Glomerular visceral epithelial cell (primary cell): ENCODE measurements at regions not wholly inside any gene's neighbourhood (a gene's known extent, or its start where the extent isn't known, plus 50 kb on each side); places are given as distances from the start of the nearest gene placed in this dataset.
A peak's percentile ranks its signal among the peaks of the same experiment; 100 is the strongest.

Experiments
- DNase-seq: peaks from one replicate; pipeline ENCODE4 v3.0.0-alpha.2; 2016; ENCODE audit errors: extremely low spot score

DNA sequence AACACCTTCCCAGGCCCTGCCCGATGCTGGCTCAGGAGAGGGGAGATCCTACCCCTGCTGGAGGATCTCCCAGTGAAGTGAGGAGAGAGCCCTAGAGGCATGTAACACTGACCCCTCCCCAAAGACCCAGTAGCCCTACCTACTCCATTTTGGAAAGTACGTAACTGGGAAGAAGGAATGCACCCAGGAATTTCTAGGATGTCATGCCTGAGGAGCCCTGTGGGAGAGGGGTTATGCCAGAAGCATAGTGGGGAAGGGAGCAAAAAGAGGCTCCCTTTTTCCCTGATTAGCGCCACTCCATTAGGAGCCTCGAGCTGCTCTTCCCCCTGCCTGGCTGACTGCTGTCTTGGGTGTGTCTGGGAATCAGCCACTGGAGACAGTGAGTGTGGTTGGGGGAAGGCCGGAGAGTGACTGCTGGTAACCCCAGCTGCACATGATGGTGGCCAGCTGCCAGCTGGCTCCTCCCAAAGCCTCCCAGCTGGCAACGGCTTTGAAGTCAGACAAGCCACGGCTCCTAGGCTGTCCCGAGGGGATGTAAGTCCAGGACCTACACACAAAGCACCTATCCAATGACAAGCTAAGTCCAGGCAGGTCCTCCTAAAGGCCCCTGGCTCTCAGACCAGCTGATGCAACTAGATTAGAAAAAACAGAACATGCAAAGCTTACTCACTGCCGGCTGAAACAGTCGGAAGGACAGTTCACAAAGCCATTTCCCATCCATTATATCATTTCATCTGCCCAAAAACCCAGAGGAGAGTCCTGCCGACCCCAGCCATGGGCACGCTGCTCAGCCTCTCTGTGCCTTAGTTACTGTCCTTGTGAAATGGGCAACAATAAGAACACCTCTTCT is 136.5 kb upstream of the ABCA1 start:
- DNase-seq = peak; percentile 100

DNA sequence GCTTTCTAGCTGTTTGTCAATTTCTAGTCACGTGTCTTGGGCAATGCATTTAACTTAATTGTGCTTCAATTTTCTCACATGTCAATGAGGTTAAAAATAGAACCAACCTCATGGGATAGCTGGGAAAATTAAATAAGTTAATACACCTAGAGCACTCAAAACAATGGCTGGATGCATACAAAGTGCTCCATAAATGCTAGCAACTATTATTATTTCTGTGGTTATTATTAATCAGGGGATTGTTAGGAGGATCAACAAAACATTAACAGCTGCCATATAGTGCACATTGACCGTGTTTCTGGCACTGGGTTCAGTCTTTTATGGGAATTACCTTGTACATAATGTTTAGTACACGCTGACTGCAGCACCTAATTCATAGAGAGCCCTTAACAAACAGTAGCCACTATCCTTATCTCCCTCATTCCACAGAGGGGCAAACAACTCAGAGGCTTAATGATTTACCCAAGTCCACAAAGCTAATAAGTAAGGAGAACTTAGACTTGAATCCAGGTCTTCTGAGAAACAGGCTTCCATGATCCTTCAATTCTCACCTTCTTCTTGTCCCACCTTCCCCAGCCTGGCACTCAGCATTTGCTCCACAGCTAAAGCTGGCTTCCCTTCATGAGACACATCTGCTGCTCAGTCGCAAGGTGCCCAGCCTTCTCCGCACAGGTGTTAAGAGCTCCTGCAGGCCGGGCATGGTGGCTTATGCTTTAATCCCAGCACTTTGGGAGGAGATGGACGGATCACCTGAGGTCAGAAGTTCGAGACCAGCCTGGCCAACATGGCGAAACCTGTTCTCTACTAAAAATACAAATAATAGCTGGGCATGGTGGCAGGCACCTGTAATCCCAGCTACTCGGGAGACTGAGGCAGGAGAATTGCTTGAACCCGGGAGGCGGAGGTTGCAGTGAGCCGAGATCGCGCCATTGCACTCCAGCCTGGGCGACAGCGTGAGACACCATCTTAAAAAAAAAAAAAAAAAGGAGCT is 137.4 kb upstream of the ABCA1 start:
- no peak for DNase-seq

DNA sequence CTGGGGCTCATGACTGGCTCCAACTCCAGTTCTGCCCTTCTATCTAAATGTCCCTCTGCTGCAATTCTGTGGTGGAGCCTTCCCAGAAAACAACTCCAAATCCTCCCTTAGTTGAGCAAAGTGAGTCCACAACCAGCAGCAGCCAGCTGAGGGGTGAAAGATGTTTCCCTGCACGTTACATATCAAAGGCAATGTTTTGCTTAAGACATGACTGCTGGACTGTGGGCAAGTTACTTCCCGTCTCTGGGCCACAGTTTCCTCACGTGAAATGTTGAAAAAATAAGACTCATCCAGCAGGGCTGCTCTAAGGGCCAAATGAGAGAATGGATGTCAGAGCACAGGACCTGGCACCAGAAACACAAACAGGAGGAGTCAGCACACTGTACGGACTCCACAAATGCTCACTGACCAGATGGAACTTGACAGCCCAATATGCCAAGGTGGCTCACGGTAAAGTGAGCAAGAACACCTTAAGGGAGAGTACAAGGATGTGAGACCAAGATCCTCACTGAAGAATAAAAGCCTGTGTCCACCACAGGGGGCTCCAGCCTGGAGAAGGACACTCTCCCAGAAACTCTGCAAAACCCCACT is 138.4 kb upstream of the ABCA1 start:
- no peak for DNase-seq

DNA sequence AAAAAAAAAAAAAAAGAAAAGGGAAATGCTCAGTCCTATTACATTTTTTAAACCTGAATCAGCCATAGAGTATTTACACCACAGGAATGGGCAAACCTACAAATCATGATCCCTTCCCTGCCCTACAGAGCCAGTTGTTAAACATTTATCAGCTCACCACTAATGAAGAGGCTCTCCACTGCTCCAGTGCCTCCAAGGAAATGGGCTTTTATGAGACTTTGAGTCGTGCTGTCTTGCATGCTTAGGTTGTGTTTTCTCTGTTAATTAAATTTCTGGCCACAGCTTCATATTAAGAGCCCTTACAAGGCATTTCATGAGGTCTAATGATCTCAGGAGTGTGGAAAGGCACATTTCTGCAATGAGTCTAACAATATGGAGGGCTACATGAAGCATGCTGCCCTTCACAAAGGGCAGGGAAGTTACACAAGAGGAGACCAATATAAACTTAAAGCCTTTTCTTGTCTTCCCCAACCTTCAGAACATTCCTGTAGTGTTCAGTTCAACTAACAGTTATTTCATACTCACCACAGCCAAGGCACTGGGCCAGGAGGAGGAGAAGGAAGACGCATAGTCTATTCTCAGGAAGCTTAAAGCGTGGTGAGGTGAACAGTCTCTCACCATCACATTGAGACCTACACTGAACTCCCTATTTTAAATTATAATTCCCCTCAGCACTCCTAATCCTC is 140.1 kb upstream of the ABCA1 start:
- DNase-seq = peak; percentile 93

DNA sequence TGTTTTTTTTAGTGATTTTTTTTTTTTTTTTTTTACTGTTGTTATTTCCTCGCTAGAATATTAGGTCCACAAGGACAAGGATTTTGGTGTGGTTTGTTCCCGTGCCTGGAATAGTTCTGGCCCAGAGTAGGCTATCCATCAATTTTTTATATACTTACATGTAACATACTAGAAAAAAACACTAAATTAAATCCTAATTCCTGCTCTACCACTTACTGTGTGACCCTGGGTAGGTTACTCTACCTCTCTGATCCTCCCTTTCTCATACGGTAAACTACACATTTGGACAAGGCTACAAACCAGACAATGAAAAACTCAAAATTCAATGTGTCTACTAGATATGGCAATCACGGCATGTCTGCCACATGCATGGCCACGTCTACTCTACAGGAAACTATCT is 141.3 kb upstream of the ABCA1 start:
- DNase-seq = no peak

DNA sequence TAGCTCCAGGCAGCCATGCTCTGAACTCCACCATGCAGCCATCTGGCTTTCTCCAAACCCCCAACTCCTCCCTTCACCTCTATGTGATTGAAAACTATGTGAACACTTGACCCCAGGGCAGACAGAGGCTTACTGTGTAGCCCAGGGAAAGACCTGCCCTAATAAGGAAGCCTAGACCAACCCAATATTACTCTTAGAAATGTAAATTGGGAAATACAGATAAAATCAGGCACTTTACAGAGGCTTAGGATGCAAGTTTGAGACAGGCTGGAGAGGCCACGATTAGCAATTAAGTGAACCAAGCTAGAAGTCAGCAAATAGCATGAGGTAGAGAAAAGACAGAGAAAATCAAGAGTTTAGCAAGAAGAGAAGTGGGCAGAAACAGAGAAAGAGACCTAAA is 141.7 kb upstream of the ABCA1 start:
- no peak for DNase-seq

DNA sequence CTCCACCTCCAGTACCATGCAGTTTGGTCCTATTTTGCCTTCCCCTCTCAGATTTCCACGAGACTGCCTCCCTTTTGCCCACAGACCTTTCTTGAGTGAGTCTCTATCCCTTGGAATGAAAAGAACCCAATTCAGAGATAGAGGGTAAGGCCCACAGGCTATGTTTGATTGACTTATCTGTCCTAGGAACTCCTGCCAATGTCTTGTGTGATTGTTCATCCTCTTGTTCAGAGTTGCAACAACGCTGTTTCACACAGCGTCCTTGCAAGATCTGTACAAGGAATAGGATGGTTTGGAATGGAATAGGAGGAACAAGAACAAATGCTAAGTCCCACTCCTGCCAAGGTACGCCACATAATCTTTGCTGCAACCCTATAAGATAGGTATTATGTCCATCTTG is 142.2 kb upstream of the ABCA1 start:
- DNase-seq = no peak

DNA sequence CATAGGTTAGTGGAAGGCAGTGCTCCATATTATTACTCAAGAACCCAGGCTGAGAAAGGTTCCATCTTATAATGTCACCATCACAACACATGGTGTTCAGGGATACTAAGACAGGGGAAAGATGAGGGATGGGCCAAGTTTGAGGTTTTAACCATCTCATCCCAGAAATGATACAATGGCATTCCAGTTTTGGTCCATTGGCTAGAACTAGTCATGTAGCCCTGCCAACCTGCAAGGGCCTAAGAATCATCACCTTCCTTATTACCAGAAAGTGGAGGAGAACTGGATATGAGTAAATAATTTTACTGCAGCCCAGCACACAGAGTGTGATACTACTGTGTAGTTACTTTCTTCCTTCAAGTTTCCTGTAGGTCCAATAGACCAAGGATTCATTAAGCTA is 144.5 kb upstream of the ABCA1 start:
- DNase-seq = no peak

DNA sequence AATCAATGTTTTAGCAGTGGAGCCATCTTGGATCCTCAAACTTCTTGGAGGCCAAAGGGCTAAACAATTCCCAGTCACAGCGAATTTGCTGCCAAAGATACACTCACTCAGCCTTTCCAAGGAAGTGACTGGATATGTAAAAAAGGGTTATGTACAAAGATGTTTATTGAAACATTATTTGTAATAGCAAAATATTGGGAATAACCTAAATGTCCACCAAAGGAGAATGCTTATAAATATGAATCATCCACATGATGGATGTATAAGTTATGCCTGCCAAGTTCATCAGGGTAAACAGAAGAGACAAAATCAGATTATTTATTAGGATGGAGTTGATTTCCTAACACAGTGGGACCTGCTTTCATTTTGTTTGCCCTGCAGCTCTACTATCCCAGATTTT is 145.2 kb upstream of the ABCA1 start:
- DNase-seq = no peak

DNA sequence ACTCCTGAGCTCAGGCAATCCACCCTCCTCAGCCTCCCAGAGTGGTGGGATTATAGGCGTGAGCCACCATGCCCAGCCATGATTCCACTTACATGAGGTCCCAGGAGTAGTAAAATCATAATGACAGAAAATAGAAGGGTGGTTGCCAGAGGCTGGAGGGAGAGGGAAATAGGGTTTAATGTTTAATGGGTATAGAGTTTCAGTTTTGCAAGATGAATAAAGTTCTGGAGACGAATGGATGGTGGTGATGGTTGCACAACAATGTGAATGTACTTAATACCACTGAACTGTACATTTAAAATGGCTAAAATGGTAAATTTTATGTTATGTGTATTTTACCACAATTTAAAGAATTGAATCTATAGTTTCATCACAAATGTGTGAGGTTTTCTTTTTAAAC is 146.5 kb upstream of the ABCA1 start:
- no peak for DNase-seq

DNA sequence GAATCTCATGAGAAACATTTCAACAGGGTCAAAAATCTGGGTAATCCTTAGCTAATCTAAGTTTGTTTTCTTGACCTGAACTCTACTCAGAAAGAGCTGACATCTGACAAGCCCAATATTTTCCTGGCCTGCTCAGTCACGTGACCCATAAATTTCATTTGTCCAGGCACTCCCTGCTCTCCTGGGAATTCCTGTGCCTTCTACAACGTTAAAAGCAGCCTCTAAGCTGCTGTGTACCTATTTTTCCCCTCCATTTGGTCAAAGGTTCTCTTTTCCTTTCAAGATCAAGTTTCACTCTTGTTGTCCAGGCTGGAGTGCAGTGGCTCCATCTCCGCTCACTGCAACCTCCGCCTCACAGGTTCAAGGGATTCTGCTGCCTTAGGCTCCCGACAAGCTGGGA is 148.8 kb upstream of the ABCA1 start:
- DNase-seq = no peak

DNA sequence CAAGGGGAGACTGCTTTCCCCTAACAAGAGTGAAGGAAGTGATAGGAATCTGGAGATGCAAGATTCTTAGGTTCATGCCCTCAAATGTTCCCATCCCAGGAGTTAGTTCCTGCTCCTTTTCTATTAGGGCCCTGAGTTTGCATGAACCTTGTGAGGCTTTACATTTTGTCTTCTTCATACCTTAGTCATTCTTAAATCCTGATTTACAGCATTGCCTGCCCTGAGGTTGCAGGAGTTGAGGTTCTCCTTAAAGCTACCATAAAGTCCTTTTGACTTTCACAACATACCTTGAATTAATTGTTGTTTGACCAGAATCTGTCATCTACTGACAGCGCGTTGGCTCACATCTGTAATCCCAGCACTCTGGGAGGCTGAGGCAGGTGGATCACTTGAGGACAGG is 151.5 kb upstream of the ABCA1 start:
- no peak for DNase-seq

DNA sequence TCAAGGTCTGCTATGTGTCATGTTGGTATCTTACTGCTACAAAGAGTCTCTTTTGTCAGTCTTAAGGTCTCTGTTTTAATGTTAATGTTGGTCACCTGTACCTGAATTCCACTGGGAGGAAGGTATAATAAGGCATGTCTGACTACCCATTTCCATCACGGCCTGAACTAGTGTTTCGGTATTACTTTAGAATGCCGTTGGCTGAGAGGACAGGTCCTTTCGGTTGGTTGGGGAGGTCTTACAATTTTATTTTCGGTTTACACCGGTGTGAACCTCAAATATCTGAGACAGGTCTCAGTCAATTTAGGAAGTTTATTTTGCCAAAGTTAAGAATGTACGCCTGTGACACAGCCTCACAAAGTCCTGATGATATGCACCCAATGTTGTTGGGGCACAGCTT is 154.9 kb upstream of the ABCA1 start:
- DNase-seq = no peak

DNA sequence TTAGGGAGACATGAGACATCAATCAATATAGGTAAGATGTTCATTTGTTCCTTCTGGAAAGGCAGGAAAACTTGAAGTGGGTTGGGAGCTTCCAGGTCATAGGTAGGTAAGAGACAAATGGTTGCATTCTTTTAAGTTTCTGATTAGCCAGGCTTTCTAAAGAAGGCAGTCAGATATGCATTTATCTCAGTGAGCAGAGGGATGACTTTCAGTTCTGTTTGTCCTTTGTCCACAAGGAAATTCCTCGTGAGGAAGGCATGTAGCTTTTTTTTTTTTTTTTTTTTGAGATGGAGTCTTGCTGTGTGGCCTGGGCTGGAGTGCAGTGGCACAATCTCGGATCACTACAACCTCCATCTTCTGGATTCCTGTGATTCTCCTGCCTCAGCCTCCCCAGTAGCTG is 155.3 kb upstream of the ABCA1 start:
- DNase-seq = no peak

DNA sequence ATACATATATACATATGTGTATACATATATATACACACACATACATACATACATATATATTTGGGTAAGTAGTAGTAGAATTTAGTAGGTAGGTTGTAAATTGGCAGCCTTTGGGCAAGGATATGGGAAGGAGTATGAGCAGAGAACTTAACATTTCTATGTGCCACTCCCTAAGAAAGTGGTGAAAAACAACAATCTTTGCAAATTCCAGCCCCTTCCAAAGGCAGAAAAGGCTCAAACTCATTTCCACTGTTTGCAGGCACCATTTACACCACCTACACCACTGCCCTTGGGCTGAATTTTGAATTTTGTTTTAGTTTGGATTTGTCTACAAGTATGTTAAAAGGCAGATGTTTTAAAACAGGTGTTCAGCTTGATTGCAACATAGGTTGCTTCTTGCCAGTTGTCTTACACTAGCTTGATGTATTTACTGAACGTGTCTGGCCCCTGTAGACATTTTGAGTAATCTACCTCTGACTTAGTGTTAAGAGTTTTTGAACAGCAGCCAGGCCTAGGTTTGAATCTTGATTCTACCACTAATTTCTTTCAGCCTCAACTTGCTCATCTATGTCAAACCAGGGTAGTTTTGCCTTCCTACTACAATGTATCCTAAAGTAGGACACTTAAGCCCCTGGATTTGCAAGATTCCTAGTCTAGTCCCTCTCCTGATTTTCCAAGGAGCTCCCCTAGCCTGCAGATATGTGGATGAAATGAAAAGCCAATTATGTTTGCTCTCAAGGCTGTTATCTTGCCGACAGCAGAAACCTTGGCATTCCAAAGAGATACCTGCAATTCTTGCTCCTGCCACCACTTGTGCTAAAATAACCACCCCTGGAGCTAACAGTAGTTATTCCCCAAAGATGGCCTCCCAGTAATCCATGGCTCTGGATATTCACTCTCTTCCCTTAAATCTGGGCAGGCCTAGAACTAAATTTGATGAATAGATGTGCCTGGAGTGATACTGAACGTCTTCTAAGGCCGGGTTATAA is 156.2 kb upstream of the SLC44A1 start:
- no peak for DNase-seq

DNA sequence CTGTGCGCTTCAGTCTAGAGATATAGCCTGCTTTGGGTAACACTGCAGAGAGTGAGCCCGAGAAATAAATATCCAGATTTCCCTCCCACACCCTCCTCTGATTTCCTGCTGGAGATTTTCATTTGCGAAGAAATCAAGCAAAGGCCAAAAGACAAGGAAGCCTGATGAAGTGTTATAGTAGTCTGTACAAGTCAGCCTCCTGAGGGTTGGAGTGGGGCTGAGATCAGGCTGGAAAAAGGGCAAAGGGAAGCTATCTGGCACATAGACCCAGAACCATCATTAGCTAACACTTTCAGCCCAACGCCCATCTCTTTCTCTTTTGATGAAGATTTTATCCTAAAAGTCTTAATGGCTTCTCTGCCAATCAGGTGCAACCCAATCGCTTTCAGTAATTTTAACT is 154.6 kb upstream of the SLC44A1 start:
- DNase-seq = no peak

DNA sequence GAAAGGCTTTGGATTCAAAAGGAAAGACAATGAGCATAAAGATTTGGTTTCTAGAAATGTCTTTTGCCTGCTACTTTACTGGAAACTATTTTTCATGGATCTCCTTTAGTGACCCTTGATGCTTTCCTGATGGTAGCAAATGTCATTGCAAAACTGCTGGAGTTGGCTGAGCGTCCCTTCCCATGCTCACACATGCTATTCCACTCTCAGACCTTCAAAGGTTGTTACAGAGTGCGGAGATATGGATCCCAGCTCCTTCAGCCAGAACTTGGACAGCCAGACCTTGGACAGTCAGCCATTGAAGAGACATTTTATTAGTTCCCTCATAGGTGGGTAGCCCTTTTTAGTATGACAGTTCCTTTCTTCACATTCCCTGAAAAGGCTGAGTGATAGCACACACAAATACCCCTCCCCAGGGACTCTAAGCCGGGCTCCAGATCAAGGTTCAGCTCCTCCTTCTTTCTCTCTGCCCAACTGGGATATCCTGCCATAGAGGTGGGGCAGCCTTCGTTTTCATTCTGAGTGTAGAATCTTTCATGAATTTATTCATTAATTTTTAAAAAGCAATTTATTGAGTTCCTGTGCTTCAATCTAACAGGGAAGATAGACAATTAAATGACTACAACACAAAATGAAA is 153.3 kb upstream of the SLC44A1 start:
- DNase-seq = no peak

DNA sequence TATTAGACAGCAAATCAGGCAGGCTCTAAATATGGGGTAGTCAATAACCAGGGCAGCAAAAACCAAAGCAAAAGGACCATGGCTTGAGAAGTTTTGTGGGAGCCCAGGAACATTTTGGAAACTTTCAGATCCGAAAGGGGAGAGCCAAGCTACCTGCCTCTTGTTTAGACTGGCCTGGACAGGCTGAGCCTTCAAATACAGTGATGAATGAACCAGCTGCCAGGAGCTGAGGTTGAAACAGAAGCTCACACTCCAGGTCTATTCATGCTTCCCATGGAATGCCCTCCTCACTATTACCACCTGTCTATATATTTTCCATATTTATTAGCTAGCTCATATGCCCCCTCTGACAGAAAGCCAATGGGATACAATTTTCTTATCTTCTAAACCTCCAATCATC is 150.8 kb upstream of the SLC44A1 start:
- DNase-seq = no peak

DNA sequence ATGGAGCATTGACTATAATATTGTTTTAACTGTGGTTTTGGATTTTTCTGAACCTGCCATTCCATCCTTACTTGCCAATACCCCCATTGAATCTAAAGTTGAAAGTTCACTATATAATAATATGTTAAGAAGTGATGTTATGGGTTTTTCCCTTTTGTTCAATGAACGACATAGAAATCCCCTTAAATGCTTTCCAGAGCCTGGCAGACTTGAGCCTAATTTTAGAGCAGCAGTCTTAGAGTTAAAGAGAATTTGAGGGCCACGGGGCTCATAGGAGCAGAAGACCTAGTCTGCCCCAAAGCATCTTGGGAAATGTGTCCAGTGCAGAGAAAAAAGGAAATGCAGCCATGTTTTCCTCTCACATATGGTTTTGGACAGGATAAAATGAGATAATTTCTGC is 146.1 kb upstream of the SLC44A1 start:
- DNase-seq = no peak

DNA sequence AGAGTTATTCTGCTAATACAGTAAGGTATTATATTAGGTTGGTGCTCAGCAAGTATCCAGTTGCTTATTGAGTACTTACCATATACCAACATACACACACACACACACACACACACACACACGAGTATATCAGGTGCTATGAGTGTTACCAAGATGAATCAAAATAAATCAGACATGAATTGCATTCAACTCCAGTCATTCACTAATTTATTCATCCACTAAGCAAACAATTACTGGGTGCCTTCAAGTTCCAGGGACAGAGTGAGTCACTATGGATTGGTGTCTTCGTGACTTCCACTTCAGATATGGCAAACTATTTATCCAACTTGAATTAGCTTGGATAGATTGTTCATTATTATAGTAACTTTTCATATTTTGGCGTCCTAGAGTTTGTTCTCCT is 140.7 kb upstream of the SLC44A1 start:
- DNase-seq = no peak
